HCT116 (cell line): ENCODE measurements at regions not wholly inside any gene's neighbourhood (a gene's known extent, or its start where the extent isn't known, plus 50 kb on each side); places are given as distances from the start of the nearest gene placed in this dataset.

Experiments
- ATAC-seq: fragments of 200-7000 bp; cut with Tn5 transposase; 2 replicates; pipeline ENCODE4 v1.9.1; 2020; ENCODE audit warnings: mild to moderate bottlenecking, moderate library complexity
- BruUV-seq: library from RNA; stranded (reverse); fragments of 400-500 nt; replicated peaks from 2 replicates; lab custom pipeline; 2021; lab: Mats Ljungman, UMichigan
- CTCF ChIA-PET: fragments of 300-600 bp; sonication (Branson Sonifier 250); formaldehyde crosslinking; loops from one replicate; lab custom pipeline; 2021; ENCODE audit warnings: antibody characterized with exemption; lab: Charles Lee
- POLR2A ChIA-PET: fragments of 300-600, 350-600 bp; sonication (Branson Sonifier 250); formaldehyde crosslinking; loops from one replicate; lab custom pipeline; 2021; ENCODE audit warnings: antibody characterized with exemption; lab: Charles Lee
- RAD21 ChIA-PET, 2 experiments: fragments of 300-600 bp; sonication (Branson Sonifier 250); formaldehyde crosslinking; loops; one replicate each; lab custom pipeline; 2023; ENCODE audit warnings: low total read pairs in 2 of 2; ENCODE audit not compliant: uncharacterized antibody in 2 of 2, unreplicated experiment in 2 of 2, low non-redundant PET in 1 of 2; lab: Charles Lee
- DNase-seq: peaks from one replicate; pipeline ENCODE4 v3.0.0-alpha.2; 2010; ENCODE audit warnings: low read depth, low spot score
- H2AFZ ChIP-seq: fragments of 200-600 bp; shearing (Covaris generic), sonication (generic); 2 replicates; pipeline ENCODE4 v1.6.1; 2017; ENCODE audit warnings: low read depth, mixed run types, mixed read lengths, antibody characterized with exemption, low read length; ENCODE audit not compliant: poor library complexity, severe bottlenecking
- H3K27ac ChIP-seq: 2 replicates; pipeline ENCODE4 v1.5.1; 2012; ENCODE audit warnings: low read depth, low read length
- H3K27me3 ChIP-seq: fragments of 200-600 bp; sonication (generic); 2 replicates; pipeline ENCODE4 v1.6.1; 2016; ENCODE audit warnings: mixed run types, low read length, mixed read lengths; ENCODE audit not compliant: insufficient read depth
- H3K36me3 ChIP-seq, 2 experiments: fragments of 200-500 bp in 1 of 2; fragments of 200-600 bp in 1 of 2; sonication (Bioruptor generic) in 1 of 2; sonication (generic) in 1 of 2; 2 replicates each; pipeline versions ENCODE4 v1.5.1 to v1.6.1; 2014 to 2016; ENCODE audit warnings: low read length in 2 of 2, inconsistent platforms in 1 of 2, mixed read lengths in 1 of 2, mixed run types in 1 of 2; ENCODE audit not compliant: insufficient read depth in 2 of 2, control insufficient read depth in 1 of 2
- H3K4me1 ChIP-seq, 2 experiments: fragments of 200-600 bp in 1 of 2; sonication (generic) in 1 of 2; 2 replicates each; pipeline versions ENCODE4 v1.5.1 to v1.6.1; 2012 to 2017; ENCODE audit warnings: low read length in 2 of 2, inconsistent platforms in 1 of 2, mild to moderate bottlenecking in 1 of 2, mixed read lengths in 1 of 2, mixed run types in 1 of 2, moderate library complexity in 1 of 2; ENCODE audit not compliant: insufficient read depth in 2 of 2, control insufficient read depth in 1 of 2
- H3K4me2 ChIP-seq: fragments of 200-600 bp; sonication (generic); 2 replicates; pipeline ENCODE4 v1.6.1; 2017; ENCODE audit warnings: mixed run types, low read length, mixed read lengths
- H3K4me3 ChIP-seq, 2 experiments: fragments of 200-600 bp in 1 of 2; sonication (generic) in 1 of 2; replicated peaks in 1 of 2; 2 replicates each; pipeline ENCODE4 v1.5.1; 2011 to 2016; ENCODE audit warnings: low read length in 2 of 2, control low read depth in 1 of 2, low read depth in 1 of 2, mild to moderate bottlenecking in 1 of 2, mixed read lengths in 1 of 2, mixed run types in 1 of 2
- H3K79me2 ChIP-seq: fragments of 200-600 bp; sonication (generic); 2 replicates; pipeline ENCODE4 v1.6.1; 2017; ENCODE audit warnings: mild to moderate bottlenecking, mixed run types, low read length, moderate library complexity, mixed read lengths; ENCODE audit not compliant: insufficient read depth
- H3K9ac ChIP-seq: fragments of 200-600 bp; sonication (generic); 2 replicates; pipeline ENCODE4 v1.6.1; 2016; ENCODE audit warnings: low read length, mixed read lengths
- H3K9me2 ChIP-seq: fragments of 200-600 bp; sonication (generic), shearing (Covaris generic); 2 replicates; pipeline ENCODE4 v1.6.1; 2017; ENCODE audit warnings: mixed run types, mild to moderate bottlenecking, moderate library complexity; ENCODE audit not compliant: insufficient read depth
- H3K9me3 ChIP-seq, 2 experiments: fragments of 200-500 bp in 1 of 2; fragments of 200-600 bp in 1 of 2; sonication (Bioruptor generic) in 1 of 2; sonication (generic) in 1 of 2; 2 replicates each; pipeline ENCODE4 v1.6.1; 2014 to 2017; ENCODE audit warnings: low read length in 2 of 2, mixed read lengths in 2 of 2, inconsistent platforms in 1 of 2, low read depth in 1 of 2, mild to moderate bottlenecking in 1 of 2, mixed run types in 1 of 2, moderate library complexity in 1 of 2; ENCODE audit not compliant: control insufficient read depth in 1 of 2, insufficient read depth in 1 of 2
- H4K20me1 ChIP-seq: fragments of 200-600 bp; sonication (generic), shearing (Covaris generic); 2 replicates; pipeline ENCODE4 v1.6.1; 2017; ENCODE audit warnings: mixed run types, mild to moderate bottlenecking, moderate library complexity; ENCODE audit not compliant: insufficient read depth
- ATF3 ChIP-seq: IDR thresholded peaks from 2 replicates; pipeline ENCODE4 v1.6.1; 2012
- EGR1 ChIP-seq: IDR thresholded peaks from 2 replicates; pipeline ENCODE4 v1.6.1; 2012; ENCODE audit warnings: low read depth
- ELF1 ChIP-seq: IDR thresholded peaks from 2 replicates; pipeline ENCODE4 v1.6.1; 2012; ENCODE audit warnings: low read depth, borderline replicate concordance
- POLR2A ChIP-seq: IDR thresholded peaks from 2 replicates; pipeline ENCODE4 v1.7.0; 2011; ENCODE audit warnings: borderline replicate concordance; ENCODE audit not compliant: insufficient read depth, insufficient read length; ENCODE audit errors: extremely low read depth
- POLR2AphosphoS5 ChIP-seq: IDR thresholded peaks from 2 replicates; pipeline ENCODE4 v1.6.1; 2011; ENCODE audit warnings: mild to moderate bottlenecking, low read depth, low read length, moderate library complexity
- RAD21 ChIP-seq: IDR thresholded peaks from 2 replicates; pipeline ENCODE4 v1.6.1; 2012; ENCODE audit warnings: low read depth, mild to moderate bottlenecking
- SIN3A ChIP-seq: IDR thresholded peaks from 2 replicates; pipeline ENCODE4 v1.6.1; 2012; ENCODE audit warnings: low read depth
- SP1 ChIP-seq: IDR thresholded peaks from 2 replicates; pipeline ENCODE4 v1.6.1; 2012; ENCODE audit warnings: low read depth
- YY1 ChIP-seq: IDR thresholded peaks from 2 replicates; pipeline ENCODE4 v1.6.1; 2011; ENCODE audit warnings: low read length, low read depth, moderate library complexity, mild to moderate bottlenecking; ENCODE audit not compliant: insufficient replicate concordance; ENCODE audit errors: extremely low read depth
- ZBTB33 ChIP-seq: IDR thresholded peaks from 2 replicates; pipeline ENCODE4 v1.6.1; 2011; ENCODE audit warnings: mild to moderate bottlenecking, low read length, moderate library complexity; ENCODE audit not compliant: insufficient replicate concordance; ENCODE audit errors: extremely low read depth
- ZFX ChIP-seq: fragments of 450-650 bp; IDR thresholded peaks from 2 replicates; pipeline ENCODE4 v1.6.1; 2017
- ZNF274 ChIP-seq: fragments of 200-500 bp; sonication (Bioruptor generic); IDR thresholded peaks from 2 replicates; pipeline ENCODE4 v1.6.1; 2014; ENCODE audit warnings: mild to moderate bottlenecking, low read depth, low read length, inconsistent platforms
- intact Hi-C: fragments of 100-400 bp; cut with micrococcal nuclease; formaldehyde crosslinking; loops from 2 replicates; pipeline ENCODE4 v1.10.0; 2022
- TF ChIP-seq, protein P1 (sequence below): IDR thresholded peaks from 2 replicates; pipeline ENCODE4 v1.6.1; 2012; ENCODE audit warnings: low read depth

- H3K4me2 ChIP-seq = no peak overlapping the region
- no peaks in the 10 kb centered on the region for H3K79me2 ChIP-seq
- no peak overlapping the region for H3K9ac ChIP-seq
- H3K36me3 ChIP-seq = no peaks in the 10 kb centered on the region
- POLR2A ChIA-PET = no interaction called here
- no peak for DNase-seq
- BruUV-seq = no TSS peak
- no peak overlapping the region for H3K27ac ChIP-seq
- no peaks in the 10 kb centered on the region for H3K27me3 ChIP-seq
- H4K20me1 ChIP-seq = no peaks in the 10 kb centered on the region
- no peaks in the 10 kb centered on the region for H3K9me3 ChIP-seq
- TF ChIP-seq ATF3 (no peak), SIN3A (no peak), ZNF274 (no peak), POLR2A (no peak), EGR1 (no peak), ZBTB33 (no peak), YY1 (no peak), RAD21 (no peak), POLR2AphosphoS5 (no peak), ZFX (no peak), SP1 (no peak), ELF1 (no peak)
- TF ChIP-seq, protein P1, sequence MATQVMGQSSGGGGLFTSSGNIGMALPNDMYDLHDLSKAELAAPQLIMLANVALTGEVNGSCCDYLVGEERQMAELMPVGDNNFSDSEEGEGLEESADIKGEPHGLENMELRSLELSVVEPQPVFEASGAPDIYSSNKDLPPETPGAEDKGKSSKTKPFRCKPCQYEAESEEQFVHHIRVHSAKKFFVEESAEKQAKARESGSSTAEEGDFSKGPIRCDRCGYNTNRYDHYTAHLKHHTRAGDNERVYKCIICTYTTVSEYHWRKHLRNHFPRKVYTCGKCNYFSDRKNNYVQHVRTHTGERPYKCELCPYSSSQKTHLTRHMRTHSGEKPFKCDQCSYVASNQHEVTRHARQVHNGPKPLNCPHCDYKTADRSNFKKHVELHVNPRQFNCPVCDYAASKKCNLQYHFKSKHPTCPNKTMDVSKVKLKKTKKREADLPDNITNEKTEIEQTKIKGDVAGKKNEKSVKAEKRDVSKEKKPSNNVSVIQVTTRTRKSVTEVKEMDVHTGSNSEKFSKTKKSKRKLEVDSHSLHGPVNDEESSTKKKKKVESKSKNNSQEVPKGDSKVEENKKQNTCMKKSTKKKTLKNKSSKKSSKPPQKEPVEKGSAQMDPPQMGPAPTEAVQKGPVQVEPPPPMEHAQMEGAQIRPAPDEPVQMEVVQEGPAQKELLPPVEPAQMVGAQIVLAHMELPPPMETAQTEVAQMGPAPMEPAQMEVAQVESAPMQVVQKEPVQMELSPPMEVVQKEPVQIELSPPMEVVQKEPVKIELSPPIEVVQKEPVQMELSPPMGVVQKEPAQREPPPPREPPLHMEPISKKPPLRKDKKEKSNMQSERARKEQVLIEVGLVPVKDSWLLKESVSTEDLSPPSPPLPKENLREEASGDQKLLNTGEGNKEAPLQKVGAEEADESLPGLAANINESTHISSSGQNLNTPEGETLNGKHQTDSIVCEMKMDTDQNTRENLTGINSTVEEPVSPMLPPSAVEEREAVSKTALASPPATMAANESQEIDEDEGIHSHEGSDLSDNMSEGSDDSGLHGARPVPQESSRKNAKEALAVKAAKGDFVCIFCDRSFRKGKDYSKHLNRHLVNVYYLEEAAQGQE = no peak
- TF ChIP-seq, all 23 proteins: peak for 0
- no peaks in the 10 kb centered on the region for H3K9me2 ChIP-seq
- no peak for ATAC-seq
- intact Hi-C loops = no loop called here
- H3K4me3 ChIP-seq = no peak overlapping the region
- no peak overlapping the region for H2AFZ ChIP-seq
- CTCF ChIA-PET = interaction anchor here (0.6 kb wide), 1 partner anchor 47 kb away, joined by 3 read pairs; no protein-coding TSS in a partner anchor
- no peaks in the 10 kb centered on the region for H3K4me1 ChIP-seq
- RAD21 ChIA-PET = no interaction called here
Measured at GRCh38 chr12:85509081-85509856, 229.2 kb downstream of the ALX1 start.
